Activated naive CD4-positive, alpha-beta T cell treated with anti-CD3 and anti-CD28 coated beads, Interleukin-2, amount 10 ng/mL, durations not matched to agents 7 days and 5 days (primary cell): ENCODE measurements at regions not wholly inside any gene's neighbourhood (a gene's known extent, or its start where the extent isn't known, plus 50 kb on each side); places are given as distances from the start of the nearest gene placed in this dataset.
"Not testable (repeated sequence)": the region's sequence is repeated elsewhere in the genome, so short reads cannot be mapped to it uniquely, and the experiment has no call there.

Source experiments
- CTCF ChIA-PET: fragments of 350-600 bp; sonication (Branson Sonifier 250); formaldehyde crosslinking; loops from one replicate; lab custom pipeline; 2021; ENCODE audit warnings: antibody characterized with exemption; lab: Charles Lee
- DNase-seq: peaks from one replicate; pipeline ENCODE4 v3.0.0-alpha.2; 2020
- H3K27ac Mint-ChIP-seq: one replicate; pipeline ENCODE4 v1.8.0; 2021; ENCODE audit warnings: mild to moderate bottlenecking, moderate library complexity, mixed read lengths
- H3K27me3 Mint-ChIP-seq: one replicate; pipeline ENCODE4 v1.8.0; 2021; ENCODE audit warnings: mild to moderate bottlenecking, mixed read lengths
- H3K36me3 Mint-ChIP-seq: one replicate; pipeline ENCODE4 v1.8.0; 2021; ENCODE audit warnings: mixed read lengths
- H3K4me1 Mint-ChIP-seq: one replicate; pipeline ENCODE4 v1.8.0; 2021; ENCODE audit warnings: mixed read lengths
- H3K4me3 Mint-ChIP-seq: one replicate; pipeline ENCODE4 v1.8.0; 2021; ENCODE audit warnings: mild to moderate bottlenecking, moderate library complexity, mixed read lengths
- H3K9me3 Mint-ChIP-seq: one replicate; pipeline ENCODE4 v1.8.0; 2021; ENCODE audit warnings: mixed read lengths

DNA sequence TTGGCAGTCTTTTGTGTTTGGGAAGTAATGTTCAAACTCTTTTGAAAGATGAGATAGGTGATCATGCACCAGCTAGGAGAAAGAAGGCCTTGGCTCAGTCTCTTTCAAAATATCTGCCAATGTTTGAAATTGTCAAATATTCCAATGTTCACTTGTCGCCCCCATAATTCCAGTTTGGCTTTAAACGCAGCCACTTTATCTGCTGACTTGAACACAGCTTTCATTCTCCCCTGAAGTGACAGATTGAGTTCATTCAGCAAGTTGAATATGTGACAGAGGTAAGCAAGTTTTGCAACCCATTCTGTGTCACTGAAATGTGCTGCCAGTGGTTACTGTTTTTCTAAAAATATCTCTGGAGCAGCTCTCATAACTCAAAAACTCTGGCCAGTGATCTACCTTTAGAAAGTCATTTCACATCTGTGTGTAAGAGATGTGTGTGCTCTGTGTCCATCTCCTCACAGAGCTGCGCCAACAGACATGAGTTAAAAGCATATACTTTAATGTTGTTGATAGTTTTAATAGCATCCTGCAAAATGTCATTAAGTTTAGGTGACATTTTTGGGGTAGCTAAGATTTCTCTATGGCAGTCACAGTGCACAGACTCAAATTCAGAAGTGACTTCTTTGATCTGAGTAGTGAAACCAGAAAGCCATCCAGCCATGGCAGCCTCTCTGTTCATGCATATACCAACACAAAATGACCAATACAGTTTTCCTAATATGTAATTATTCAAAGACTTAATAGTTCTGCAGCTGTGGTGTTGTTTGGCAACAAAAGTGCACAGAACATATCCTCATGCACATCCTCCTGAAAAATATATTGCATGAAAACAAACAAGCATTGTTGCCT is 614.3 kb upstream of the MIS18BP1 start:
- Mint-ChIP-seq H3K4me1 (no peaks in the 10 kb centered on the region), H3K9me3 (peaks cover 27% of the 10 kb centered on the region), H3K27ac (no peak overlapping the region), H3K4me3 (no peak overlapping the region), H3K36me3 (no peaks in the 10 kb centered on the region), H3K27me3 (no peaks in the 10 kb centered on the region)
- DNase-seq, result no peak
- CTCF ChIA-PET, result no interaction called here

DNA sequence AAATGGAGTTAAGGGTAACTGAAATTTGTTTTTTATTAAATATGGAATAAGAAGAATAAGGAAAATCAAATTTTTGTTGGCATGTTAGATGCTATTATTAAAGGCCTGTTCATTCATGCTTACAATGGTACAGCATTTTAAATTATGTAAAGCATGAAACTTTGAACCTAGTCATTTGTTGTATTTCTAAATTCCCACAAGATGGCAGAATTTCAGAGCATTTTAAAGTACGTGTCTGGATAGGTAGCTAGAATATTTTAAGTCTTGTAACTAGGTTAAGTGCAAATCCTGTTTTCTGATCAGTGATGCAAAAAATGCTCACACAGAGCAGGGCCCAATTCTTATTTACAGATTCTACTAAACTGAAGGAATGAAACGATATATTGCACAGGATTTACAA is 585.6 kb upstream of the MIS18BP1 start:
- Mint-ChIP-seq H3K36me3 (no peaks in the 10 kb centered on the region), H3K4me3 (no peak overlapping the region), H3K27ac (no peak overlapping the region), H3K4me1 (no peaks in the 10 kb centered on the region), H3K9me3 (peaks cover 16% of the 10 kb centered on the region), H3K27me3 (no peaks in the 10 kb centered on the region)
- no peak for DNase-seq
- CTCF ChIA-PET, result no interaction called here

DNA sequence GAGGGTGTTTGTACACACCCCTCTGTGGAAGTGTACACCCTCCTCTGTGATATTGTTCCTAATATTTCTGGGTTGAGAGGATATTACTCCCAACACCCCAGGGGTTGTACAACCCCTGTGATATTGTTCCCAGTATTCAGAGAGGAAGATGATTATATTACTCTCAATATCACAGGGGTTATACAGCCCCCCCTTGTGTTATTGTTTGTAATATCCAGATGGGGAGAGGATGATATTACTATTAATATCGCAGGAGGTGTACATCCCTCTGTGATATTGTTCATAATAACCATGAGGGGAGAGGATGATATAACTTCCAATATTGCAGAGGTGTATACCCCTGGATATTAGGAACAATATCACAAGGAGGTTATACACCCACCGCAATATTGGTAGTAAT is 566.1 kb upstream of the MIS18BP1 start:
- Mint-ChIP-seq H3K9me3 (peaks cover 28% of the 10 kb centered on the region), H3K4me1 (no peaks in the 10 kb centered on the region), H3K27me3 (no peaks in the 10 kb centered on the region), H3K4me3 (no peak overlapping the region), H3K36me3 (no peaks in the 10 kb centered on the region), H3K27ac (no peak overlapping the region)
- no peak for DNase-seq
- CTCF ChIA-PET, result no interaction called here

DNA sequence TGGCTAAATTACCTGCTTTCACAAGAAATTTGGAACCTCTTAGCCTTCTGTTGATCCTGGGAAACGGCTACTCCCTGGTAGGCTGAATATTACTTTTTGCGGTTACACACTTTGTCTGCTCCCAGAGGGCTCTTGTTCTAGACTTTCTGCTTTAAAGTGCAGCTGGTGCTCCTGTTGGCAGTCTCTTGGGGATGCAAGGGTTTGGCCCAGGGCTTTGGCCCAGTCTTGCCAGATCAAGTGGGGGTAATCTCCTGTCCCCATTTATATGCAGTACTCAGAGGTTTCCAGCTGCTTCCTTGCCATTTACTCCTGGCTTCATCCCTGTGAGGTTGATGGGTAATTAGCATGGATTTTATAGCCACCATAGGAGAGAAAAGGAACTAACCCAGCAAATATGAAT is 558.2 kb upstream of the MIS18BP1 start:
- no peaks in the 10 kb centered on the region for H3K36me3 Mint-ChIP-seq
- CTCF ChIA-PET, result interaction anchor here (1.4 kb wide), 1 partner anchor 29 kb away, joined by 4 read pairs; no protein-coding TSS in a partner anchor
- H3K27ac Mint-ChIP-seq, result no peak overlapping the region
- no peaks in the 10 kb centered on the region for H3K27me3 Mint-ChIP-seq
- no peak overlapping the region for H3K4me3 Mint-ChIP-seq
- DNase-seq, result no peak
- H3K9me3 Mint-ChIP-seq, result peaks cover 15% of the 10 kb centered on the region
- H3K4me1 Mint-ChIP-seq, result no peaks in the 10 kb centered on the region

DNA sequence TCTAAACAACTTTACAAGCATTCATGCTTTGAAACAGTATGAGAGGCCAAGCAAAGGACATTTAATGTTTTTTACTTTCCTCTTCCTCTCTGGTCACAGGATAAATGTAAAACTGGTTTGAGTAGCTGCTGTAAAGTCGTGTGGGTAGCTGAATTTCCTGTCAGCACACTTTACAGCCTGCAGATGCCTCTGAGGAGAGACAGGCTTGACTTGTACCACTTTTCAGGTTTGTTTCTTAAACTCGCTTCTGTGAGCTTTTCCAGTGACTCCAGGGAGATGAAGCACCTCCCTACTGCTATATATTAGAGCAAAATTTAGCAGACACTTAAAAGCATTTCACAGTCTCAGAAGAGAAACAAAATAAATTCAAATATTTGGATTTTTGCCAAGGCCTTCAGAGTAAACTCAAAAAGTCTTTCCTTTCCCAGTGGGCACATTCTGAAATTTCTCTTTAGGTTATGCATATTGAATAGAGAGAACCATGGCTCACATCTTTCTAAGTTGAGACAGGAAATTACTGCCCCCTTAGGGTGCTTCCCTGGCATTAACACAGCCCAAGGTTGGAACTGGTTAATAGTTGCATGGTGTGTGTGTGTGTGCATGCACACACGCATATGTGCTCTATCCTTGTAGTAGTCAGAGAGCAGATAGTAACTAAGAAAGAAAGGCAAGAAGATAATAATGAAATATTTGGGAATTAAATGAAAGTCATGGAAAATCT is 557.3 kb upstream of the MIS18BP1 start:
- no peak for DNase-seq
- Mint-ChIP-seq H3K4me1 (no peaks in the 10 kb centered on the region), H3K9me3 (peaks cover 9% of the 10 kb centered on the region), H3K27ac (no peak overlapping the region), H3K4me3 (no peak overlapping the region), H3K27me3 (no peaks in the 10 kb centered on the region), H3K36me3 (no peaks in the 10 kb centered on the region)
- CTCF ChIA-PET, result no interaction called here

DNA sequence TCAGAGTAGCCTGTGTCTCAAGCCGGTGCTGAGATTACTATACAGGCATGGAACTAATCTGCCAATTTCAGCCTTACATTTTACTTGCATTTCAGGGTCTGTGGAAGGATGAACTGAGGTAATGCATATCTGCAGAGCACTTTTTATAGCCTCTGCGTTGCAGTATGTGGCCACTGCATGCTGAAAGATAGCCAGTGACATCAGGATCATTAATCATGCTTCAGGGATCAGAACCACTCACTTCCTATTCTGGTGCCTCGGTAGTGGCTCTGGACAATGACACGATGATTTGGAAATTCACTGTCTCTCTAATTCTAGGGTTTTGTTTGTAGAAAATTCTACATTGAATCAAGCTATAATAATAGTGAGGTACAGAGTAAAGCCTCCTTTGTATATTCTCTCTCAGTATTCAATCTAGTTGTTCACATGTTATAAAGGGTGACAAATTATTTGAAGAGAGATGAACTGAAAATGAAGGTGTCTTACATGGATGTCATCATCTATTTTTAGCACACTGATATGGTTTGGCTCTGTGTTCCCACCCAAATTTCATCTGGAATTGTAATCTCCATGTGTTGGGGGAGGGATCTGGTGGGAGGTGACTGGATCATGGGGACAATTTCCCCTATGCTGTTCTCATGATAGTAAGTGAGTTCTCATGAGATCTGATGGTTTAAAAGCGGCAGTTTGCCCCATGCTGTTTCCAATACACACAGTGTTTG is 554.3 kb upstream of the MIS18BP1 start:
- DNase-seq, result no peak
- Mint-ChIP-seq H3K27me3 (no peaks in the 10 kb centered on the region), H3K4me3 (no peak overlapping the region), H3K9me3 (no peaks in the 10 kb centered on the region), H3K27ac (no peak overlapping the region), H3K36me3 (no peaks in the 10 kb centered on the region), H3K4me1 (no peaks in the 10 kb centered on the region)
- CTCF ChIA-PET, result no interaction called here

DNA sequence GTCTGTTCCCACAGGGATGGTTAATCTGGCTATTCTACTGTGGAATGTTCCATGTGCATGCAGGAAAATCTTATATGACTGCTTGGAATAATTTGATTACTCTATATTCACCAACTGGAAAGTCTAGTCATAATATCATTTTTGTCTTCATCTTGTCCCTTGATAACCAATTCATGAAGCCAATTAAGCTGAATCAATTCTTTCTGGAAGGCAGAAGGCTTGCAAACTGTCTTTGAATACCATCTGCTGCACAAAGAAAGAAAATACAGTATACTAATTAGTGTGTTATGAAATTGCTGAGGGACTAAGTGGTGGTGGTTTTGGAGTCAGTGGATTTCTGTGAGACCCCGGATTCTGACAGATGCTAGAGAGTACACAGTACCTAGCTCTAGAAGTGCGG is 546.5 kb upstream of the MIS18BP1 start:
- Mint-ChIP-seq H3K27me3 (no peaks in the 10 kb centered on the region), H3K4me3 (no peak overlapping the region), H3K4me1 (no peaks in the 10 kb centered on the region), H3K9me3 (peaks cover 2% of the 10 kb centered on the region), H3K36me3 (no peaks in the 10 kb centered on the region), H3K27ac (no peak overlapping the region)
- CTCF ChIA-PET, result no interaction called here
- DNase-seq, result no peak

DNA sequence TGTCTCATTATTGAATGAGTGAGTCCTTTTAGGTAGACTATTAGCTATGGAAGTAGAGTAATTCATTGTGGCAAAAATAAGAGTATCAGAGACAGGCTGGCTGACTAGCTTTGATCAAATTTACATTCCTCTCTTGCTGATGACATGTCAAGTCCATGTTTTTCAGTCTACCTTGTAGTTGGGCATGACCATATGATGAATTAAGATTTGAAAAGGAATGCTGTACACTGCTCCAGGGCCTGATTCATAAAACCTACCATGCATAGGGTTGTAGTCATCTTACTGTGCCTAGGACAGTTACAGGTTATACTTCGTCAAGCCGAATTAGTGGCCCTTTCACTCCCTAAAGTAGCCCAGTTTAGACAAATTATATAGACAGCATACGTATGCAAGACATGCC is 545.7 kb upstream of the MIS18BP1 start:
- no peaks in the 10 kb centered on the region for H3K4me1 Mint-ChIP-seq
- no peak for DNase-seq
- no peak overlapping the region for H3K27ac Mint-ChIP-seq
- H3K4me3 Mint-ChIP-seq, result no peak overlapping the region
- H3K36me3 Mint-ChIP-seq, result no peaks in the 10 kb centered on the region
- H3K9me3 Mint-ChIP-seq, result peaks cover 2% of the 10 kb centered on the region
- CTCF ChIA-PET, result no interaction called here
- H3K27me3 Mint-ChIP-seq, result no peaks in the 10 kb centered on the region

DNA sequence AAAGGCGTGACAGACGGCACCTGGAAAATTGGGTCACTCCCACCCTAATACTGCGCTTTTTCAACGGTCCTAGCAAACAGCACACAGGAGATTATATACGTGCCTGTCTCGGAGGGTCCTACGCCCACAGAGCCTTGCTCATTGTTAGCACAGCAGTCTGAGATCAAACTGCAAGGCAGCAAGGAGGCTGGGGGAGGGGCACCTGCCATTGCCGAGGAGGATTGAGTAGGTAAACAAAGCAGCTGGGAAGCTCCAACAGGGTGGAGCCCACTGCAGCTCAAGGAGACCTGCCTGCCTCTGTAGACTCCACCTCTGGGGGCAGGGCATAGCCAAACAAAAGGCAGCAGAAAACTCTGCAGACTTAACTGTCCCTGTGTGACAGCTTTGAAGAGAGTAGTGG is 543.0 kb upstream of the MIS18BP1 start:
- H3K9me3 Mint-ChIP-seq, CTCF ChIA-PET, H3K27ac Mint-ChIP-seq, H3K4me1 Mint-ChIP-seq, H3K27me3 Mint-ChIP-seq, H3K36me3 Mint-ChIP-seq, DNase-seq, H3K4me3 Mint-ChIP-seq: not testable (repeated sequence)

DNA sequence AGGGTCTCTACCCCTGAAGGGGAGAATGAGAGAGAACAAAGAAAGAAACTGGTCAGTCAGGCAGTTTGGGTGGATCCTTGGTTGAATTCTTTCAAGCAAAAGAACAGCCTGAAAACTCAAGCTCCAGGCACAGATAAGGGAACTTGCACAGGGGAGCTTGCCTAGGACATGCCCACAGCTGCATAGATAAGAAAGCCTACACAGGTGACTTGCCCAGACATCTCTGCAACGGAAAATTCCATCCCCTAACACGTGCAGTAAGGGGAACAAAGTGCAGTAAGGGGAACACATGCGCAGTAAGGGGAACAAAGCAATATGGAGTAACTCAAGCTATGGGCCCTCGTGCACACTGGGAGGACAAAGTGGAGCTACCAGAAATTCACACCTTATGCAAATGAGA is 540.1 kb upstream of the MIS18BP1 start:
- Mint-ChIP-seq H3K4me1 (no peaks in the 10 kb centered on the region), H3K27ac (no peak overlapping the region), H3K27me3 (no peaks in the 10 kb centered on the region), H3K4me3 (no peak overlapping the region), H3K36me3 (no peaks in the 10 kb centered on the region), H3K9me3 (peaks cover 3% of the 10 kb centered on the region)
- CTCF ChIA-PET, result no interaction called here
- DNase-seq, result no peak

DNA sequence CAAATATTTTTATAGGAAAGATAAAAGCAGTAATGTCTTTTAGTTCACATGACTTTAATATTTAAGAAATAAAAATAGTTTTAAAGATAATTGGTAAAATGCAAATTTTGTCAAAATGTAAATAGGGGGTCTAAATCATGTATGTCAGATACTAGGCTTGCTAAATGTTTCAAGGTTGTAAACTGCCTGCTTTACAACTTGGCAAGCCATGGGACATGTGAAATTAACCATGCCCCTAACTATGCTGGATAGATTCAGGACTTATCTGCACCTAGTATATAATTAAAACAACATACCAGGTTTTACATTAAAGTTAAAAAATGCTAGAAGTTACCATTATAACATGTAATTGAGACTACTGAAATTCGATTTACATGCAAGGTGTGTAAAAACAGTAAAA is 537.3 kb upstream of the MIS18BP1 start:
- DNase-seq, result no peak
- Mint-ChIP-seq H3K36me3 (no peaks in the 10 kb centered on the region), H3K9me3 (peaks cover 16% of the 10 kb centered on the region), H3K27ac (no peak overlapping the region), H3K4me1 (no peaks in the 10 kb centered on the region), H3K4me3 (no peak overlapping the region), H3K27me3 (no peaks in the 10 kb centered on the region)
- CTCF ChIA-PET, result no interaction called here

DNA sequence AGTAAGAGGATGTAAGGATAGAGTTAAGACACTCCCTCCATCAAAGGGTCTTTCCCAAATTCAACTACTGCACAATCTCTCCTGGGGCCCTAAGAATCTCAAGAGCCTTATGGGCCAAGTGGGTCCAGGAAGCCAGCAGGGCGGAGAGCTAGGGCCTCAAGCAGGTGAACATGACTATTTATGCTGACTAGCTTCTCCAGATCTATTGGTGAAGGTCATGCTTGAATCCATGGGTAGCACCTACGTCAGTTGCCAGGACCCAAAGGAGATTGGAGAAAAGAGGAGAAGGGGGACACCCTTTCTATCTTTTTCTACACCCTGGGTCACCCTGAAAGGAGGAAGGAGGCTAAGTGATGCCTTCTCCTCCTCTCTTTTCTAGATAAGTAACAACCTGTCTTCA is 534.2 kb upstream of the MIS18BP1 start:
- no peak overlapping the region for H3K27ac Mint-ChIP-seq
- DNase-seq, result no peak
- H3K36me3 Mint-ChIP-seq, result no peaks in the 10 kb centered on the region
- no peak overlapping the region for H3K4me3 Mint-ChIP-seq
- H3K9me3 Mint-ChIP-seq, result peaks cover 24% of the 10 kb centered on the region
- no peaks in the 10 kb centered on the region for H3K27me3 Mint-ChIP-seq
- CTCF ChIA-PET, result no interaction called here
- no peaks in the 10 kb centered on the region for H3K4me1 Mint-ChIP-seq

DNA sequence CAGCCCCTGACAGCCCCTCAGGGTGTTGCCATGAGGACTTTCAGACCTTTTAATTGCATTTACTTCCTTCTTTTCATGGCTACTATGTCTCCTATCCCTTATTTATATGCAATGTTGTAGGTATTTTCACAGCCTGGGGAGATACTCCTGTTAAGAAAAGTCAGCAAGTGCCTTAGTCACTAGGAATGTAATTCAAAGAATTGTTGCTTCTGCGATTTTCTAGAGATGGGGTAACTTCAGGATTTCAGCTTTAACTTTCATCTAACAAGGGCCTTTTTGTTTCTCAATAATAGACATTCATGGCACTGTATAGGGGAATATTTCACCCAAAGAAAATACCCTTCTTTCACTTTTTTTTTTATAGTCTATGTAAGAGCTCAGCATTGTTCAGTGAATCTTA is 533.3 kb upstream of the MIS18BP1 start:
- H3K9me3 Mint-ChIP-seq, result peaks cover 27% of the 10 kb centered on the region
- H3K4me3 Mint-ChIP-seq, result no peak overlapping the region
- H3K27me3 Mint-ChIP-seq, result no peaks in the 10 kb centered on the region
- CTCF ChIA-PET, result no interaction called here
- no peaks in the 10 kb centered on the region for H3K4me1 Mint-ChIP-seq
- no peak for DNase-seq
- no peak overlapping the region for H3K27ac Mint-ChIP-seq
- H3K36me3 Mint-ChIP-seq, result no peaks in the 10 kb centered on the region

DNA sequence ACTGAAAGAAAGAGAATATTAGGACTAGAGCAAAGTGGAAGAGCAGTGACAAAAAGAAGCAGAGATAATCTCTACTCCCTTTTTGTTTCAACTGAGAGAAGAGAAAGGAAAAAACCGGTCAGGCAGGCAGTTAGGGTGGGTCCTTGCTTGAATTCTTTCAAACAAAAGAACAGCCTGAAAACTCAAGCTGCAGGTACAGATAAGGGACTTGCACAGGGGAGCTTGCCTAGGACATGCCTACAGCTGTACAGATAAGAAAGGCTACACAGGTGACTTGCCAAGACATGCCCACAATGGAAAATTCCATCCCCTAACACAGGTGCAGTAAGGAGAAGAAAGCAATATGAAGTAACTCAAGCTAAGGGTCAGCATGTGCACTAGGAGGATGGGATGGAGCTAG is 532.2 kb upstream of the MIS18BP1 start:
- no peak overlapping the region for H3K4me3 Mint-ChIP-seq
- H3K4me1 Mint-ChIP-seq, result no peaks in the 10 kb centered on the region
- no peak overlapping the region for H3K27ac Mint-ChIP-seq
- DNase-seq, result no peak
- peaks cover 32% of the 10 kb centered on the region for H3K9me3 Mint-ChIP-seq
- no peaks in the 10 kb centered on the region for H3K36me3 Mint-ChIP-seq
- CTCF ChIA-PET, result no interaction called here
- H3K27me3 Mint-ChIP-seq, result no peaks in the 10 kb centered on the region
